ENCODE measurements at regions not wholly inside any gene's neighbourhood (a gene's known extent, or its start where the extent isn't known, plus 50 kb on each side); places are given as distances from the start of the nearest gene placed in this dataset.

DNA sequence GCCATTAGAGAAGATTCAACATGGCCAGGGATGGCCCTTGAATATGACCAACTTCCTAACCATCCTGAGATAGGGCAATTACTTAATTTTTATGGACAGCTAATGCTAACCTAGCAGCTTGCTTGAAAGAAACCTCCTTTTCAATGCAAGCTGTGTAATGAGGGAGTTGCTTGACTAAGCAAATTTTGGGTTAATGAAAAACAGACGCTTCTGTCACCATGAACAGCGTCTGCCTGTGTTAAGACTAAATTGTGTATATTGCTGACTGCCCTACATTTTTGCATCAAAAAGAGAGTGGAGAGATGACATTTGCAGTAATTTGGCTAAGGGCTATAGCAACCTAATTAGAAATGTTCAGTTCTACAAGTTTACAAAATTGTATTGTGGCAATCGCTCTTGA lies 319.2 kb upstream of the LRATD1 start:
- Histone ChIP-seq H3K36me3 (ENCODE audit: control insufficient read depth in 2 of 2, extremely low read depth in 1 of 2, insufficient read depth in 1 of 2, low read length in 1 of 2) (no peaks in the 10 kb centered on the region), H3K4me3 (ENCODE audit: control insufficient read depth in 1 of 2, extremely low read depth in 1 of 2, low read length in 1 of 2) (no peak overlapping the region), H3K27me3 (replicated peaks in 1 of 2; ENCODE audit: control insufficient read depth in 2 of 2, extremely low read depth in 1 of 2, insufficient read depth in 2 of 2, low read length in 1 of 2) (no peaks in the 10 kb centered on the region), H3K27ac (ENCODE audit: low read length) (no peak overlapping the region), H3K9me3 (peaks cover 3% of the 10 kb centered on the region), H3K4me1 (ENCODE audit: control insufficient read depth in 1 of 2, extremely low read depth in 1 of 2, insufficient read depth in 2 of 2, low read length in 2 of 2) (no peaks in the 10 kb centered on the region)
- H3K36me3 Mint-ChIP-seq, result no peaks in the 10 kb centered on the region
- POLR2A ChIA-PET, result no interaction called here
- 100% methylated on average over 1 of the region's 3 CpGs for WGBS (ENCODE audit: insufficient coverage)
- H3K27ac Mint-ChIP-seq, result no peak overlapping the region
- CTCF ChIA-PET, result no interaction called here
- H3K27me3 Mint-ChIP-seq, result no peaks in the 10 kb centered on the region
- H3K4me1 Mint-ChIP-seq, result no peaks in the 10 kb centered on the region
- ATAC-seq (replicated peaks in 1 of 4) (no peak), DNase-seq (no peak)
- H3K9me3 Mint-ChIP-seq, result peaks cover 7 to 12% (median 8%) of the 10 kb centered on the region in 3 donors
- H3K4me3 Mint-ChIP-seq, result no peak overlapping the region

DNA sequence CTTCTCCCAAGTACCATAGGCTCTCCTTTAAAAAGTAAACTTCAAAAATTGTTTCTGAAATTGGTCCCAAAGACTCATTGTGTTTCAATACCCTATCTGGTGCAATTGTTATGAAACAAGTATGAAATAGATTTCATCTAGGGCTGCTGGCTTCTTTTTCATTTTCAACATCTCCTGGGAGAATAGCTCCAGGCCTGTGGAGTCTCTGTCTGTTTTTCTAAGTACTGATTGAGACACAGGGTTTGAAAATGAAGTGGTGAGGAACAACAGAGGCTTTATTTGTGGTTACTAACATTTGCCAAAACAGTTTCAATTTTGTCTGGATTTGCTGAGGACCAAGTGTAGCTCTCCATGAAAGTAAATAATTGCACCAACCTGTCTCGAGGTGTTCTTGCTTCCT lies 315.9 kb upstream of the LRATD1 start:
- DNase-seq (no peak), ATAC-seq (replicated peaks in 1 of 4) (no peak)
- no peak overlapping the region for H3K4me3 Mint-ChIP-seq
- no peaks in the 10 kb centered on the region for H3K36me3 Mint-ChIP-seq
- CTCF ChIA-PET, result no interaction called here
- Histone ChIP-seq H3K27ac (ENCODE audit: low read length) (no peak overlapping the region), H3K4me1 (ENCODE audit: control insufficient read depth in 1 of 2, extremely low read depth in 1 of 2, insufficient read depth in 2 of 2, low read length in 2 of 2) (no peaks in the 10 kb centered on the region), H3K36me3 (ENCODE audit: control insufficient read depth in 2 of 2, extremely low read depth in 1 of 2, insufficient read depth in 1 of 2, low read length in 1 of 2) (no peaks in the 10 kb centered on the region), H3K9me3 (peaks cover 3% of the 10 kb centered on the region), H3K4me3 (ENCODE audit: control insufficient read depth in 1 of 2, extremely low read depth in 1 of 2, low read length in 1 of 2) (no peak overlapping the region), H3K27me3 (replicated peaks in 1 of 2; ENCODE audit: control insufficient read depth in 2 of 2, extremely low read depth in 1 of 2, insufficient read depth in 2 of 2, low read length in 1 of 2) (no peaks in the 10 kb centered on the region)
- WGBS (ENCODE audit: insufficient coverage), result 50% methylated on average over 1 of the region's 1 CpG
- no peaks in the 10 kb centered on the region for H3K27me3 Mint-ChIP-seq
- H3K4me1 Mint-ChIP-seq, result no peaks in the 10 kb centered on the region
- POLR2A ChIA-PET, result no interaction called here
- H3K27ac Mint-ChIP-seq, result no peak overlapping the region
- H3K9me3 Mint-ChIP-seq, result peaks cover 3 to 10% (median 8%) of the 10 kb centered on the region in 3 donors

DNA sequence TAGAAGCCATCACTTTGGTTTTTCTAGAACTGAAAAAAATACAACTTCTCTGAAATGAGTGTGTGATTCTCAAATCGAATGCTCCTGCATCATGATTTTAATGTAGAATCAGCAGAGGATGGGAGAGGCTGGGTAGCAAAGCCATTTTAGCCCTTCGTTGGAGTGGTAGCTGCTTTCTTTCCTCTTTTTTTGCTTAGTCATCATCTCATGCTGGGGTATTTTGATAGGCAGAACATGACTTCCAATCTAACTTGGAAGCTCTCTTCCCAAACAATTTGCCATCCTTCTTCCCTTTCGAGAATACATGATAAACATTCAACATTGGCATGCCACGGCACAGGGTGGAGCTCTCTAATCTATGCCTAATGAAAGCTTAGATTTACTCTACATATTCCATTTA lies 311.2 kb upstream of the LRATD1 start:
- Histone ChIP-seq H3K9me3 (no peaks in the 10 kb centered on the region), H3K27me3 (replicated peaks in 1 of 2; ENCODE audit: control insufficient read depth in 2 of 2, extremely low read depth in 1 of 2, insufficient read depth in 2 of 2, low read length in 1 of 2) (no peaks in the 10 kb centered on the region), H3K27ac (ENCODE audit: low read length) (no peak overlapping the region), H3K4me1 (ENCODE audit: control insufficient read depth in 1 of 2, extremely low read depth in 1 of 2, insufficient read depth in 2 of 2, low read length in 2 of 2) (no peaks in the 10 kb centered on the region), H3K36me3 (ENCODE audit: control insufficient read depth in 2 of 2, extremely low read depth in 1 of 2, insufficient read depth in 1 of 2, low read length in 1 of 2) (no peaks in the 10 kb centered on the region), H3K4me3 (ENCODE audit: control insufficient read depth in 1 of 2, extremely low read depth in 1 of 2, low read length in 1 of 2) (no peak overlapping the region)
- Mint-ChIP-seq H3K4me3 (no peak overlapping the region), H3K27ac (no peak overlapping the region), H3K4me1 (no peaks in the 10 kb centered on the region), H3K27me3 (no peaks in the 10 kb centered on the region), H3K9me3 (peaks cover 4 to 6% (median 5%) of the 10 kb centered on the region in 3 donors), H3K36me3 (no peaks in the 10 kb centered on the region)
- ATAC-seq (replicated peaks in 1 of 4) (no peak), DNase-seq (no peak)
- ChIA-PET CTCF (no interaction called here), POLR2A (no interaction called here)
- WGBS (ENCODE audit: insufficient coverage), result 40% methylated on average over 1 of the region's 4 CpGs

DNA sequence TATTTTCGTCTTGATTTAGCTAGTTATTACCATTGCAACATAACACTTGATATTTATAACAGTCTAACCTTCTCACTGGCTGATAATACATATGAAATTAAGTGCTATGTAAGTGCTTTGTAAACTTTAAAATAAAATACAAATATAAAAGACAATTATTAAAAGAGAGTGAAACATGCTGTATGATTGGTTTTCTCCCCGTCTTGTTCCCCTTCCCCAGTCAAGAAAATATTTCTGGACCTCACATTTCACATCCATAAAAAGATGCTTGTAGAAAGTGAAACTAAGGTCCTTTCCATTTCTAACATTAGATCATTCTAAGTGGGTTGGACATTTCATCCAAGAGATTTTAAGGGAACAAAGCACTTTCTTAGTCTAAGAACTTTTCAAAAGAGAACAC lies 310.2 kb upstream of the LRATD1 start:
- no peaks in the 10 kb centered on the region for H3K4me1 Mint-ChIP-seq
- ATAC-seq (replicated peaks in 1 of 4) (no peak), DNase-seq (no peak)
- Histone ChIP-seq H3K4me3 (ENCODE audit: control insufficient read depth in 1 of 2, extremely low read depth in 1 of 2, low read length in 1 of 2) (no peak overlapping the region), H3K9me3 (no peaks in the 10 kb centered on the region), H3K4me1 (ENCODE audit: control insufficient read depth in 1 of 2, extremely low read depth in 1 of 2, insufficient read depth in 2 of 2, low read length in 2 of 2) (no peaks in the 10 kb centered on the region), H3K27ac (ENCODE audit: low read length) (no peak overlapping the region), H3K36me3 (ENCODE audit: control insufficient read depth in 2 of 2, extremely low read depth in 1 of 2, insufficient read depth in 1 of 2, low read length in 1 of 2) (no peaks in the 10 kb centered on the region), H3K27me3 (replicated peaks in 1 of 2; ENCODE audit: control insufficient read depth in 2 of 2, extremely low read depth in 1 of 2, insufficient read depth in 2 of 2, low read length in 1 of 2) (no peaks in the 10 kb centered on the region)
- H3K9me3 Mint-ChIP-seq, result peaks cover 4 to 6% (median 5%) of the 10 kb centered on the region in 3 donors
- WGBS (ENCODE audit: insufficient coverage), result no CpG with 5 or more reads among the region's 2 CpGs
- no peak overlapping the region for H3K4me3 Mint-ChIP-seq
- no peaks in the 10 kb centered on the region for H3K27me3 Mint-ChIP-seq
- H3K27ac Mint-ChIP-seq, result no peak overlapping the region
- POLR2A ChIA-PET, result no interaction called here
- CTCF ChIA-PET, result no interaction called here
- H3K36me3 Mint-ChIP-seq, result no peaks in the 10 kb centered on the region

DNA sequence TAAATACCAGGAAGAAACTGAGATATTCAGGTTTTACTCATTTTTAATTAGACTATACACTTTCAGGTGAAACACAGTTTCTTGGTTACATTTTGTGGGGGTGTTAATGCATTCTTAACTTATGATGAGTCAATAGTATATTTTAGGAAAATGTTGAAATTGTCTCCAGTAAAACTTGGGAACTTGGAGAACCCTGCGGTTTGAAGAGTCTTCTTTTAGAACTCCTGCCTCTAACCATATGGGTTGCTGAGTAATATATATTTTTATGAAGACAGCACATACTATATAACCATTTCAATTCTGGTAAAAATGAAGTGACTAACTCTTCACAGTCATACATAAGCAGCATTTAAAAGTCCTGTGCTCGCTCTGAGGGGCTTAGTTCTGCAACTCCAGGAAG lies 308.2 kb upstream of the LRATD1 start:
- no peak overlapping the region for H3K4me3 Mint-ChIP-seq
- H3K27ac ChIP-seq (ENCODE audit: low read length), result no peak overlapping the region
- no peaks in the 10 kb centered on the region for H3K4me1 ChIP-seq (ENCODE audit: control insufficient read depth in 1 of 2, extremely low read depth in 1 of 2, insufficient read depth in 2 of 2, low read length in 2 of 2)
- no peaks in the 10 kb centered on the region for H3K27me3 Mint-ChIP-seq
- H3K36me3 ChIP-seq (ENCODE audit: control insufficient read depth in 2 of 2, extremely low read depth in 1 of 2, insufficient read depth in 1 of 2, low read length in 1 of 2), result no peaks in the 10 kb centered on the region
- peaks cover 1 to 16% (median 4%) of the 10 kb centered on the region in 3 donors for H3K9me3 Mint-ChIP-seq
- DNase-seq (no peak), ATAC-seq (replicated peaks in 1 of 4) (no peak)
- ChIA-PET POLR2A (no interaction called here), CTCF (no interaction called here)
- WGBS (ENCODE audit: insufficient coverage), result 25% methylated on average over 1 of the region's 2 CpGs
- H3K27ac Mint-ChIP-seq, result no peak overlapping the region
- no peaks in the 10 kb centered on the region for H3K36me3 Mint-ChIP-seq
- H3K4me1 Mint-ChIP-seq, result no peaks in the 10 kb centered on the region
- no peaks in the 10 kb centered on the region for H3K27me3 ChIP-seq (replicated peaks in 1 of 2; ENCODE audit: control insufficient read depth in 2 of 2, extremely low read depth in 1 of 2, insufficient read depth in 2 of 2, low read length in 1 of 2)
- H3K9me3 ChIP-seq, result no peaks in the 10 kb centered on the region
- no peak overlapping the region for H3K4me3 ChIP-seq (ENCODE audit: control insufficient read depth in 1 of 2, extremely low read depth in 1 of 2, low read length in 1 of 2)

DNA sequence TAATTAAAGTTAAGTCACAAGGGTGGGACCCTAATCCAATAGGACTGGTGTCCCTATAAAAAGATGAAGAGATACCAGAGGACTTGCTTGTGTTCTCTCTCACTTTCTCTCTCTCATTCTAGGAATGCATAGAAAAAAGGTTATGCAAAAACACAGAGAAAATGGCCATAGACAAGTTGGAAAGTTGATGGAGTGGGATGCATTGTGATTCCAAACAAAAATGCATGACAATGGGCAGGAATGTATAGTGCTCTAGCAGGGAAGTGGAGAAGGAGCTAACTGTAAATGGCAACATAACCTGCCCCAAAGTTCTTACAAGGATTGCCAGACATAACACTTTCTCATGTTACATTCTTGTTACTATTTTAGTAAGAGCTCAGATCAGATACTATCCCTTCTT lies 301.6 kb upstream of the LRATD1 start:
- H3K4me1 ChIP-seq (ENCODE audit: control insufficient read depth in 1 of 2, extremely low read depth in 1 of 2, insufficient read depth in 2 of 2, low read length in 2 of 2), result no peaks in the 10 kb centered on the region
- POLR2A ChIA-PET, result interaction anchor here in 1 of 2 donors (0.6 kb wide), 1 partner anchor 22 kb away, joined by 5 read pairs; no protein-coding TSS in a partner anchor
- H3K9me3 ChIP-seq, result no peaks in the 10 kb centered on the region
- CTCF ChIA-PET, result no interaction called here
- Mint-ChIP-seq H3K4me3 (no peak overlapping the region), H3K27me3 (no peaks in the 10 kb centered on the region), H3K27ac (no peak overlapping the region), H3K4me1 (no peaks in the 10 kb centered on the region), H3K36me3 (no peaks in the 10 kb centered on the region), H3K9me3 (peaks cover 3 to 13% (median 4%) of the 10 kb centered on the region in 3 donors)
- H3K27ac ChIP-seq (ENCODE audit: low read length), result no peak overlapping the region
- no peak for ATAC-seq (replicated peaks in 1 of 4)
- H3K4me3 ChIP-seq (ENCODE audit: control insufficient read depth in 1 of 2, extremely low read depth in 1 of 2, low read length in 1 of 2), result no peak overlapping the region
- H3K36me3 ChIP-seq (ENCODE audit: control insufficient read depth in 2 of 2, extremely low read depth in 1 of 2, insufficient read depth in 1 of 2, low read length in 1 of 2), result no peaks in the 10 kb centered on the region
- DNase-seq, result no peak
- no peaks in the 10 kb centered on the region for H3K27me3 ChIP-seq (replicated peaks in 1 of 2; ENCODE audit: control insufficient read depth in 2 of 2, extremely low read depth in 1 of 2, insufficient read depth in 2 of 2, low read length in 1 of 2)

DNA sequence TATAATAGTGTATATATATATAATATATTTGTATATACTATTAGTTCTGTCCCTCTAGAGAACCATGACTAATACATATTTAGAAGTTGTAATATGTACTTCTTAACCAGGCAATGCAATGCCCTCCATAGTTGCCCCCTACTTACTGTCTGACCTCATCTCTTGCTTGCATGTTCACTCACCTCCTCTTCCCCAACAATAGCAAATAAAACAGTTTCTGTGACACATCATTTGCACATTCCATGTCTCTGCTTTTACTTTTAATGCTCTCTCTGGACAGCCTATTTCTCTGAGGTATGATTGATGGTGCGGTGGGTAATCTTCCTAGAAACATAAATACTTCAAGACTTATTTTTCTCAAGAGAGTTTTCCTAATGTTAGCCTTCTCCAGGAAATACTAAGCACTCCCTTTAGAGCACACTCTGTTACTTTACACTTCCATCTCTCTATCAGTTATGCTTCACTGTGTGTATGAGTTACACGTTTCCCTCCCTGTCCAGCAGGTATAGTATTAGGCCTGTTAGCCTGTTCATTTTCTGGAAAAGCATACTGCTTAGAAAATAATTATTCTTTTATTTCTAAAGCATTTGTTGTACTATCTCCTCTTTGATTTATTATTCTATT lies 295.6 kb upstream of the LRATD1 start:
- POLR2A ChIA-PET, result no interaction called here
- no peaks in the 10 kb centered on the region for H3K36me3 Mint-ChIP-seq
- no peaks in the 10 kb centered on the region for H3K4me1 Mint-ChIP-seq
- no peak overlapping the region for H3K4me3 Mint-ChIP-seq
- Histone ChIP-seq H3K4me3 (ENCODE audit: control insufficient read depth in 1 of 2, extremely low read depth in 1 of 2, low read length in 1 of 2) (no peak overlapping the region), H3K9me3 (no peaks in the 10 kb centered on the region), H3K4me1 (ENCODE audit: control insufficient read depth in 1 of 2, extremely low read depth in 1 of 2, insufficient read depth in 2 of 2, low read length in 2 of 2) (no peaks in the 10 kb centered on the region), H3K36me3 (ENCODE audit: control insufficient read depth in 2 of 2, extremely low read depth in 1 of 2, insufficient read depth in 1 of 2, low read length in 1 of 2) (no peaks in the 10 kb centered on the region), H3K27me3 (replicated peaks in 1 of 2; ENCODE audit: control insufficient read depth in 2 of 2, extremely low read depth in 1 of 2, insufficient read depth in 2 of 2, low read length in 1 of 2) (no peaks in the 10 kb centered on the region), H3K27ac (ENCODE audit: low read length) (no peak overlapping the region)
- no peaks in the 10 kb centered on the region for H3K27me3 Mint-ChIP-seq
- no peak for ATAC-seq (replicated peaks in 1 of 4)
- WGBS (ENCODE audit: insufficient coverage), result no CpG with 5 or more reads among the region's 2 CpGs
- DNase-seq, result no peak
- CTCF ChIA-PET, result no interaction called here
- H3K9me3 Mint-ChIP-seq, result peaks cover 3 to 7% (median 4%) of the 10 kb centered on the region in 3 donors
- no peak overlapping the region for H3K27ac Mint-ChIP-seq

Measured in T-cell (primary cell).